ENCODE measurements at regions not wholly inside any gene's neighbourhood (a gene's known extent, or its start where the extent isn't known, plus 50 kb on each side); places are given as distances from the start of the nearest gene placed in this dataset.

DNA sequence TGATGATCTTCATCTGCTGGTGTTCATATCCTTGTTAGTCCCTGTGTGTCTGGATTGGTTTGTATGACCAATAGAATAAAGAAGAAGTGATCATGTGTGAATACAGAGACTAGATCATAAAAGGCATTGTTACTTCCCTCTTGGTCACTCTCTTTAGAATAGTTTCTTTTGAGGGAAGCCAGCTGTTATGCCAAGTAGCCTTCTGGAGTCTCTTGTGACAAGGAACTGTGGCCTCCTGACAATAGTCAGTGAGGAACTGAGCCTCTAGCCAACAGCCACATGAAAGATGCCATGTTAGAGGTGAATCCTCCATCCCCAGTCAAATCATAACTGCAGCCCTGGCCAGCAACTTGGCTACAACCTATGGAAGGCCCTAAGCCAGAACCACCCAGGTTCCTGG is 63.0 kb upstream of the SMAD3 start:
- no peak for TF ChIP-seq POLR2AphosphoS5 (IDR thresholded peaks at IDR 0.05; ENCODE audit: control insufficient read depth, insufficient read depth, low read depth, low read length)
- TF ChIP-seq ILF3 (IDR thresholded peaks at IDR 0.05; ENCODE audit: borderline replicate concordance), result no peak
- TF ChIP-seq ZZZ3 (IDR thresholded peaks at IDR 0.05), result no peak
- no peak for TF ChIP-seq FOS (IDR thresholded peaks at IDR 0.05; ENCODE audit: extremely low read depth, insufficient read length)
- no peak for TF ChIP-seq ZNF707 (CRISPR knock-in tag; conservative IDR thresholded peaks at IDR 0.05)
- TF ChIP-seq, protein P1, sequence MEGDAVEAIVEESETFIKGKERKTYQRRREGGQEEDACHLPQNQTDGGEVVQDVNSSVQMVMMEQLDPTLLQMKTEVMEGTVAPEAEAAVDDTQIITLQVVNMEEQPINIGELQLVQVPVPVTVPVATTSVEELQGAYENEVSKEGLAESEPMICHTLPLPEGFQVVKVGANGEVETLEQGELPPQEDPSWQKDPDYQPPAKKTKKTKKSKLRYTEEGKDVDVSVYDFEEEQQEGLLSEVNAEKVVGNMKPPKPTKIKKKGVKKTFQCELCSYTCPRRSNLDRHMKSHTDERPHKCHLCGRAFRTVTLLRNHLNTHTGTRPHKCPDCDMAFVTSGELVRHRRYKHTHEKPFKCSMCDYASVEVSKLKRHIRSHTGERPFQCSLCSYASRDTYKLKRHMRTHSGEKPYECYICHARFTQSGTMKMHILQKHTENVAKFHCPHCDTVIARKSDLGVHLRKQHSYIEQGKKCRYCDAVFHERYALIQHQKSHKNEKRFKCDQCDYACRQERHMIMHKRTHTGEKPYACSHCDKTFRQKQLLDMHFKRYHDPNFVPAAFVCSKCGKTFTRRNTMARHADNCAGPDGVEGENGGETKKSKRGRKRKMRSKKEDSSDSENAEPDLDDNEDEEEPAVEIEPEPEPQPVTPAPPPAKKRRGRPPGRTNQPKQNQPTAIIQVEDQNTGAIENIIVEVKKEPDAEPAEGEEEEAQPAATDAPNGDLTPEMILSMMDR (IDR thresholded peaks at IDR 0.05 in 2 of 3, conservative IDR thresholded peaks at IDR 0.05 in 1 of 3; ENCODE audit: insufficient read depth in 2 of 3, low read depth in 1 of 3, low read length in 3 of 3), result no peak
- TF ChIP-seq GABPA (tag; conservative IDR thresholded peaks at IDR 0.05; ENCODE audit: low read depth), result no peak
- no peak for TF ChIP-seq SMAD1 (IDR thresholded peaks at IDR 0.05; ENCODE audit: low read depth, low read length, partially characterized antibody)
- TF ChIP-seq, protein P2, sequence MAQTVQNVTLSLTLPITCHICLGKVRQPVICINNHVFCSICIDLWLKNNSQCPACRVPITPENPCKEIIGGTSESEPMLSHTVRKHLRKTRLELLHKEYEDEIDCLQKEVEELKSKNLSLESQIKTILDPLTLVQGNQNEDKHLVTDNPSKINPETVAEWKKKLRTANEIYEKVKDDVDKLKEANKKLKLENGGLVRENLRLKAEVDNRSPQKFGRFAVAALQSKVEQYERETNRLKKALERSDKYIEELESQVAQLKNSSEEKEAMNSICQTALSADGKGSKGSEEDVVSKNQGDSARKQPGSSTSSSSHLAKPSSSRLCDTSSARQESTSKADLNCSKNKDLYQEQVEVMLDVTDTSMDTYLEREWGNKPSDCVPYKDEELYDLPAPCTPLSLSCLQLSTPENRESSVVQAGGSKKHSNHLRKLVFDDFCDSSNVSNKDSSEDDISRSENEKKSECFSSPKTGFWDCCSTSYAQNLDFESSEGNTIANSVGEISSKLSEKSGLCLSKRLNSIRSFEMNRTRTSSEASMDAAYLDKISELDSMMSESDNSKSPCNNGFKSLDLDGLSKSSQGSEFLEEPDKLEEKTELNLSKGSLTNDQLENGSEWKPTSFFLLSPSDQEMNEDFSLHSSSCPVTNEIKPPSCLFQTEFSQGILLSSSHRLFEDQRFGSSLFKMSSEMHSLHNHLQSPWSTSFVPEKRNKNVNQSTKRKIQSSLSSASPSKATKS (CRISPR knock-in tag; IDR thresholded peaks at IDR 0.05), result no peak
- no peak for TF ChIP-seq EZH2 (IDR thresholded peaks at IDR 0.05; ENCODE audit: borderline replicate concordance, low read depth, low read length)
- TF ChIP-seq L3MBTL2 (IDR thresholded peaks at IDR 0.05), result no peak
- TF ChIP-seq ELF1 (tag; IDR thresholded peaks at IDR 0.05), result no peak
- no peak for TF ChIP-seq NCOA6 (IDR thresholded peaks at IDR 0.05)
